HCT116 (cell line): ENCODE measurements at regions not wholly inside any gene's neighbourhood (a gene's known extent, or its start where the extent isn't known, plus 50 kb on each side); places are given as distances from the start of the nearest gene placed in this dataset.

Experiments
- ATAC-seq: fragments of 200-7000 bp; cut with Tn5 transposase; 2 replicates; pipeline ENCODE4 v1.9.1; 2020; ENCODE audit warnings: mild to moderate bottlenecking, moderate library complexity
- BruUV-seq: library from RNA; stranded (reverse); fragments of 400-500 nt; replicated peaks from 2 replicates; lab custom pipeline; 2021; lab: Mats Ljungman, UMichigan
- CTCF ChIA-PET: fragments of 300-600 bp; sonication (Branson Sonifier 250); formaldehyde crosslinking; loops from one replicate; lab custom pipeline; 2021; ENCODE audit warnings: antibody characterized with exemption; lab: Charles Lee
- POLR2A ChIA-PET: fragments of 300-600, 350-600 bp; sonication (Branson Sonifier 250); formaldehyde crosslinking; loops from one replicate; lab custom pipeline; 2021; ENCODE audit warnings: antibody characterized with exemption; lab: Charles Lee
- RAD21 ChIA-PET, 2 experiments: fragments of 300-600 bp; sonication (Branson Sonifier 250); formaldehyde crosslinking; loops; one replicate each; lab custom pipeline; 2023; ENCODE audit warnings: low total read pairs in 2 of 2; ENCODE audit not compliant: uncharacterized antibody in 2 of 2, unreplicated experiment in 2 of 2, low non-redundant PET in 1 of 2; lab: Charles Lee
- DNase-seq: peaks from one replicate; pipeline ENCODE4 v3.0.0-alpha.2; 2010; ENCODE audit warnings: low read depth, low spot score
- H2AFZ ChIP-seq: fragments of 200-600 bp; shearing (Covaris generic), sonication (generic); 2 replicates; pipeline ENCODE4 v1.6.1; 2017; ENCODE audit warnings: low read depth, mixed run types, mixed read lengths, antibody characterized with exemption, low read length; ENCODE audit not compliant: poor library complexity, severe bottlenecking
- H3K27ac ChIP-seq: 2 replicates; pipeline ENCODE4 v1.5.1; 2012; ENCODE audit warnings: low read depth, low read length
- H3K27me3 ChIP-seq: fragments of 200-600 bp; sonication (generic); 2 replicates; pipeline ENCODE4 v1.6.1; 2016; ENCODE audit warnings: mixed run types, low read length, mixed read lengths; ENCODE audit not compliant: insufficient read depth
- H3K36me3 ChIP-seq, 2 experiments: fragments of 200-500 bp in 1 of 2; fragments of 200-600 bp in 1 of 2; sonication (Bioruptor generic) in 1 of 2; sonication (generic) in 1 of 2; 2 replicates each; pipeline versions ENCODE4 v1.5.1 to v1.6.1; 2014 to 2016; ENCODE audit warnings: low read length in 2 of 2, inconsistent platforms in 1 of 2, mixed read lengths in 1 of 2, mixed run types in 1 of 2; ENCODE audit not compliant: insufficient read depth in 2 of 2, control insufficient read depth in 1 of 2
- H3K4me1 ChIP-seq, 2 experiments: fragments of 200-600 bp in 1 of 2; sonication (generic) in 1 of 2; 2 replicates each; pipeline versions ENCODE4 v1.5.1 to v1.6.1; 2012 to 2017; ENCODE audit warnings: low read length in 2 of 2, inconsistent platforms in 1 of 2, mild to moderate bottlenecking in 1 of 2, mixed read lengths in 1 of 2, mixed run types in 1 of 2, moderate library complexity in 1 of 2; ENCODE audit not compliant: insufficient read depth in 2 of 2, control insufficient read depth in 1 of 2
- H3K4me2 ChIP-seq: fragments of 200-600 bp; sonication (generic); 2 replicates; pipeline ENCODE4 v1.6.1; 2017; ENCODE audit warnings: mixed run types, low read length, mixed read lengths
- H3K4me3 ChIP-seq, 2 experiments: fragments of 200-600 bp in 1 of 2; sonication (generic) in 1 of 2; replicated peaks in 1 of 2; 2 replicates each; pipeline ENCODE4 v1.5.1; 2011 to 2016; ENCODE audit warnings: low read length in 2 of 2, control low read depth in 1 of 2, low read depth in 1 of 2, mild to moderate bottlenecking in 1 of 2, mixed read lengths in 1 of 2, mixed run types in 1 of 2
- H3K79me2 ChIP-seq: fragments of 200-600 bp; sonication (generic); 2 replicates; pipeline ENCODE4 v1.6.1; 2017; ENCODE audit warnings: mild to moderate bottlenecking, mixed run types, low read length, moderate library complexity, mixed read lengths; ENCODE audit not compliant: insufficient read depth
- H3K9ac ChIP-seq: fragments of 200-600 bp; sonication (generic); 2 replicates; pipeline ENCODE4 v1.6.1; 2016; ENCODE audit warnings: low read length, mixed read lengths
- H3K9me2 ChIP-seq: fragments of 200-600 bp; sonication (generic), shearing (Covaris generic); 2 replicates; pipeline ENCODE4 v1.6.1; 2017; ENCODE audit warnings: mixed run types, mild to moderate bottlenecking, moderate library complexity; ENCODE audit not compliant: insufficient read depth
- H3K9me3 ChIP-seq, 2 experiments: fragments of 200-500 bp in 1 of 2; fragments of 200-600 bp in 1 of 2; sonication (Bioruptor generic) in 1 of 2; sonication (generic) in 1 of 2; 2 replicates each; pipeline ENCODE4 v1.6.1; 2014 to 2017; ENCODE audit warnings: low read length in 2 of 2, mixed read lengths in 2 of 2, inconsistent platforms in 1 of 2, low read depth in 1 of 2, mild to moderate bottlenecking in 1 of 2, mixed run types in 1 of 2, moderate library complexity in 1 of 2; ENCODE audit not compliant: control insufficient read depth in 1 of 2, insufficient read depth in 1 of 2
- H4K20me1 ChIP-seq: fragments of 200-600 bp; sonication (generic), shearing (Covaris generic); 2 replicates; pipeline ENCODE4 v1.6.1; 2017; ENCODE audit warnings: mixed run types, mild to moderate bottlenecking, moderate library complexity; ENCODE audit not compliant: insufficient read depth
- CTCF ChIP-seq, 3 experiments: fragments of 200-600 bp in 1 of 3; sonication (generic) in 1 of 3; IDR thresholded peaks in 2 of 3; conservative IDR thresholded peaks in 1 of 3; 2 replicates each; pipeline ENCODE4 v1.5.1; 2012 to 2017; ENCODE audit warnings: low read depth in 2 of 3, low read length in 2 of 3, antibody characterized with exemption in 1 of 3, borderline replicate concordance in 1 of 3, control low read depth in 1 of 3, mild to moderate bottlenecking in 1 of 3, mixed read lengths in 1 of 3, mixed run types in 1 of 3, moderate library complexity in 1 of 3; ENCODE audit not compliant: insufficient read depth in 1 of 3
- EGR1 ChIP-seq: IDR thresholded peaks from 2 replicates; pipeline ENCODE4 v1.6.1; 2012; ENCODE audit warnings: low read depth
- ELF1 ChIP-seq: IDR thresholded peaks from 2 replicates; pipeline ENCODE4 v1.6.1; 2012; ENCODE audit warnings: low read depth, borderline replicate concordance
- EZH2 ChIP-seq: fragments of 200-600 bp; sonication (generic); IDR thresholded peaks from 2 replicates; pipeline ENCODE4 v1.6.1; 2017; ENCODE audit warnings: antibody characterized with exemption, mixed run types
- FOSL1 ChIP-seq: IDR thresholded peaks from 2 replicates; pipeline ENCODE4 v1.6.1; 2012; ENCODE audit warnings: low read depth
- JUND ChIP-seq: IDR thresholded peaks from 2 replicates; pipeline ENCODE4 v1.6.1; 2012
- MAX ChIP-seq: IDR thresholded peaks from 2 replicates; pipeline ENCODE4 v1.6.1; 2012
- POLR2AphosphoS5 ChIP-seq: IDR thresholded peaks from 2 replicates; pipeline ENCODE4 v1.6.1; 2011; ENCODE audit warnings: mild to moderate bottlenecking, low read depth, low read length, moderate library complexity
- RAD21 ChIP-seq: IDR thresholded peaks from 2 replicates; pipeline ENCODE4 v1.6.1; 2012; ENCODE audit warnings: low read depth, mild to moderate bottlenecking
- SIN3A ChIP-seq: IDR thresholded peaks from 2 replicates; pipeline ENCODE4 v1.6.1; 2012; ENCODE audit warnings: low read depth
- SP1 ChIP-seq: IDR thresholded peaks from 2 replicates; pipeline ENCODE4 v1.6.1; 2012; ENCODE audit warnings: low read depth
- SRF ChIP-seq: IDR thresholded peaks from 2 replicates; pipeline ENCODE4 v1.6.1; 2012; ENCODE audit warnings: low read depth
- TCF7L2 ChIP-seq: IDR thresholded peaks from 2 replicates; pipeline ENCODE4 v1.7.0; 2011; ENCODE audit warnings: borderline replicate concordance, inconsistent platforms; ENCODE audit not compliant: insufficient read depth, insufficient read length; ENCODE audit errors: extremely low read depth
- YY1 ChIP-seq: IDR thresholded peaks from 2 replicates; pipeline ENCODE4 v1.6.1; 2011; ENCODE audit warnings: low read length, low read depth, moderate library complexity, mild to moderate bottlenecking; ENCODE audit not compliant: insufficient replicate concordance; ENCODE audit errors: extremely low read depth
- ZFX ChIP-seq: fragments of 450-650 bp; IDR thresholded peaks from 2 replicates; pipeline ENCODE4 v1.6.1; 2017
- ZNF274 ChIP-seq: fragments of 200-500 bp; sonication (Bioruptor generic); IDR thresholded peaks from 2 replicates; pipeline ENCODE4 v1.6.1; 2014; ENCODE audit warnings: mild to moderate bottlenecking, low read depth, low read length, inconsistent platforms
- intact Hi-C: fragments of 100-400 bp; cut with micrococcal nuclease; formaldehyde crosslinking; loops from 2 replicates; pipeline ENCODE4 v1.10.0; 2022

GRCh38 chr15:95715116-95715903 is 615.2 kb upstream of the NR2F2 start:
- H3K4me1 ChIP-seq = no peaks in the 10 kb centered on the region
- no peak overlapping the region for H3K9ac ChIP-seq
- CTCF ChIA-PET = no interaction called here
- no TSS peak for BruUV-seq
- no peaks in the 10 kb centered on the region for H3K79me2 ChIP-seq
- RAD21 ChIA-PET = no interaction called here
- TF ChIP-seq ELF1 = no peak
- TF ChIP-seq YY1 = no peak
- TF ChIP-seq EZH2 = no peak
- TF ChIP-seq POLR2AphosphoS5 = no peak
- TF ChIP-seq MAX = no peak
- no peak for TF ChIP-seq SRF
- TF ChIP-seq SP1 = no peak
- no peak for TF ChIP-seq ZNF274
- TF ChIP-seq RAD21 = no peak
- TF ChIP-seq CTCF (IDR thresholded peaks at IDR 0.05 in 2 of 3, conservative IDR thresholded peaks at IDR 0.05 in 1 of 3; ENCODE audit: borderline replicate concordance in 1 of 3, insufficient read depth in 1 of 3, low read depth in 2 of 3, low read length in 2 of 3) = no peak
- TF ChIP-seq SIN3A = no peak
- no peak for TF ChIP-seq FOSL1
- TF ChIP-seq ZFX = no peak
- no peak for TF ChIP-seq EGR1
- TF ChIP-seq TCF7L2 = no peak
- no peak for TF ChIP-seq JUND
- H3K27me3 ChIP-seq = no peaks in the 10 kb centered on the region
- intact Hi-C loops = no loop called here
- no peaks in the 10 kb centered on the region for H4K20me1 ChIP-seq
- DNase-seq = no peak
- H2AFZ ChIP-seq = no peak overlapping the region
- H3K9me2 ChIP-seq = no peaks in the 10 kb centered on the region
- H3K4me2 ChIP-seq = no peak overlapping the region
- no peak overlapping the region for H3K27ac ChIP-seq
- H3K4me3 ChIP-seq = no peak overlapping the region
- POLR2A ChIA-PET = no interaction called here
- no peak for ATAC-seq
- no peaks in the 10 kb centered on the region for H3K36me3 ChIP-seq
- H3K9me3 ChIP-seq = no peaks in the 10 kb centered on the region
